Hippocampal formation (tissue), 2 donors: ENCODE measurements at regions not wholly inside any gene's neighbourhood (a gene's known extent, or its start where the extent isn't known, plus 50 kb on each side); places are given as distances from the start of the nearest gene placed in this dataset.
A peak's percentile ranks its signal among the peaks of the same experiment; 100 is the strongest.

Experiments used
- DNase-seq, 2 donors: peaks; one replicate each; lab custom pipeline; 2025; lab: John Stamatoyannopoulos, UW

DNA sequence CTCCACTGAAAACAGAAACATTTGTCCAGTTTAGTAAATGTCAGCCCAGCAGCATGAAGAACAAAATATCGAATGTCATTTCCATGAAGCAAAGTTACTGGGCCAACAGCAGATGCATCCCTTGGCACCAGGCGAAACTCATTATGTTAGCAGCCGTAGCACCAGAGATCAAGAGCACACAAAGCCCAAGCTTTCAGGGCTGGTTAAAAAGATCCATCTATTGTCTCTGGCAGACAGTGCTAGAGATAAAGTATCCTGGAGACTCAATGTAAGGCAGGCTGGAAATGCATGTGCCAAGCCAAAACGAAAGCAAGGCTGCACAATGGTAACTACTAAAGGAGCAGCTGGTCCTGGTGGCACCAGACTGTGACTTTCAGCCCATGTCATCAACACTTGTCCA is 120.3 kb upstream of the PLEKHG7 start:
- peak in 1 of 2 donors; percentile 6 for DNase-seq

DNA sequence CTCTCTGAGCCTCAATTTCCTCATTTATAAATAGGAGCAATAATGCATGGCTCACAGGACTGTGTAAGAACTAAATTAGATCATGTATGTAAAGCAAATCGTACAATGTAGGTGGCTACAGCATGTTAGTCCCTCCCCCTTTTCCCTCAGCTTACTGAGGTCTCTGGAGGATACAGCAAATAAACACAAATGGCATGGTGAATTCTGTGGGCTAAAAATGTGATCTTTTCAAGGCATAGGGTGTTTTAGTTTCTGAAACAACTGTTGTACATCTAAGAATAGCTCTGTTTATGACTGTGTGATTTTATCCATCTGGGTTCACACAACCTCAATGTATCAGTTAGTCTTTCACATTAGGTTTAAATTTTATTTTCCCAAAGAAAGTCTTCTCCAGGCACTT is 121.2 kb upstream of the PLEKHG7 start:
- DNase-seq, result peak in 1 of 2 donors; percentile 2

DNA sequence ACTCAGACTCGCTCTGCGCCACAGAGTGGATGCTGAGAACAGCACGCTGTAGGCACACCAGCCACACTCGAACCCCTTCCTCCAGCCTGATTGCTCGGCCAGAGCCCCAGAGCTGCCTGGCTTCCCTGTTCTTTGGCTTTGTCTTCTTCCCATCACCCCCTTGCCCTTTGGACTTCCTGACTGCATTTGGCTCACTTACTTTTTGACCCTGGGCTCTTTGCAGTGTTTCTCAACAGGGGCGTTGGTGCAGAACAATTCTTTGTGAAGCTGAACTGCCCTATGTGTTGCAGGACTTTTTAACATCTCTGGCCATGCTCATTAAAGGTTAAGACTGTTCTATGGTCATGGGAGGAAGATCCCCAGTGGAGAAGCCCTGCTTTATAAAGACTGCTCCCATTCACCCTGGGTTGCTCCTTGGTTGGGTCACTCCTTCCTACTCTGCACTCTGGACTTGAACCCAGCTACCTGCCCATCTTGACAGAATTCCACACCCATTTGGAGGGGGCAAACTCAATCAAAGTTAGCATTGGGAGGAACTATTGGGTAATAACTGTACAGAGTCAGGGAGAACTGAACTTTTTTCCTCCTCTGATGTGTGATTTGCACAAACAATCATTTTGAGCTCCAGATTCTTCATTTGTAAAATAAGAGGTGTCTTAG is 127.7 kb upstream of the PLEKHG7 start:
- no peak for DNase-seq

DNA sequence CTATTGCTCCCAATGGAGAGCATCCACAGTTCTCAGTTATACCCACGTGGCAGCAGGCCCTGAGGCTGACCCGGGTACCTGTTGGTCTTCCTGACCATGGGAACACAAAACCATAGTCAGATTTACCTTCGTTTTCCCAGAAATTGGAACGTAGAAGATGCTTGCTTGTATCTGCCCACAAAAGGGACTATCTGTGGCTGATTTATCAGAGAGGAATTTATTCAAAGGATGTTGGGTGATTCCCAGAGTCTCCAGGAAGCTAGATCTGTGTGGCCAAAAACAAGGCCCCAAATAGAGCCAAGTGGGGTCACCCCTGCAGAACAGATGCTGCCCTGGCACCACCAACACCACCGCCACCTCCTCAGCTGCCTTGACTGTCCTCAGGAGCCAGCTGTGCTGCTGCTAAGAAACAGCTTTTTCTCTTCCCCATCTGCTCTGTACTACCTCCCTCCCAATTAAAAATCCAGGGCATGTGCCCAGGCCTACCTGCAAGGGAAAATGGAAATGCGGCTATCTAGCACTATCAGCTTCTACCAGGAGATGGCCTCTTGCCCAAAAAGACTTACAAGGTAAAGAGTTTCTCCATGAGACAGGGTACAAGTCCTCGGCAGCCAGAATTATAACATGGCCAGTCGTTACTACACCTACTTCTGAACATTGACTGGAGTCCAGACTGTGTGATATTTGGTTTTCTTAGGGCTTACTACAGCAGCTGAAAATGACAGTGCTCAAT is 128.6 kb upstream of the PLEKHG7 start:
- no peak for DNase-seq

DNA sequence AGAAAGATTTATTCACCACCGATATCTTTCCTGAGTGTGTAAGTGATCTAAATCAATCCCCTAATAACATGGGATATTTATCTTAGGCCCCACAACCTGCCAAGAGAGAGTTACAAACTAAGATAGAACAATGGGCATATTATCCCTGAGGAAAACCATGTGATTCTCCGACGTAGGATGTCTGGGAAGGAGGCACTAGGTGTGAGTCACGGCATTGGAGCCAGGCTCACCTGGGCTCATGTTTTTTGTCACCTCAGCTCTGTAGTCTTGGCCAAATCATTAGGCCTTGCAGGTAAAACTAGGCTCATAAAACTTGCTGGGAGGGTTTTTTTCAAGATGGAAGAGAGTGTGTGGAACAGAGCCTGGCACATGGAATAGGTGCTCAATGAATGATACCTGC is 129.7 kb upstream of the PLEKHG7 start:
- DNase-seq, result no peak

DNA sequence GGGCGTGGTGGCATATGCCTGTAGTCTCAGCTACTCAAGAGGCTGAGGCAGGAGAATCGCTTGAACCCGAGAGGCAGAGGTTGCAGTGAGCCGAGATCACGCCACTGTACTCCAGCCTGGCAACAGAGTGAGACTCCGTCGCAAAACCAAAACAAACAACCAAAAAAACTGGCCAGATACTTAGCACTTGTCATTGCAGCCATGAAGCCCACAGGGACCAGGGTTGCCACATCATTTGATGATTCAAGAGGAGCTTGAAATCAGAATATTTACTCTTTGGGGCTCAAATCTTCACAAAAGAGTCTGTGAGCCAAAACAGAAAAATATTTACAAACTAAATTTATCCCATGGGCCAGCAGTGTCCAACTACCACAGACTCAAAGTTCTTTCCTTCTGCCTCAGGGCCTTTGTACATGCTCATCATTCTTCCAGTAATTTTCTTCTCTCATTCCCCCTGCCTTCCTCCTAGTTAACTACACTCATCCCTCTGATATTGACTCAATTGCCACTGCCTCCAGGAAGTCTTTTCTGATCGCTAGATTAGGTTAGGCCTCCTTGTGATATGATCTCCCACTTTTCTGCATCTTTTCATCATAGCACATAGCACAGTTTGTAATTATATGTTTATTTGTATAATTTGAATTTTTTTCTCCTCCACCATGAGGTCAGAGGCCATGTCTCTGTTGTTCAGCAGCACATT is 130.8 kb upstream of the PLEKHG7 start:
- DNase-seq, result no peak

DNA sequence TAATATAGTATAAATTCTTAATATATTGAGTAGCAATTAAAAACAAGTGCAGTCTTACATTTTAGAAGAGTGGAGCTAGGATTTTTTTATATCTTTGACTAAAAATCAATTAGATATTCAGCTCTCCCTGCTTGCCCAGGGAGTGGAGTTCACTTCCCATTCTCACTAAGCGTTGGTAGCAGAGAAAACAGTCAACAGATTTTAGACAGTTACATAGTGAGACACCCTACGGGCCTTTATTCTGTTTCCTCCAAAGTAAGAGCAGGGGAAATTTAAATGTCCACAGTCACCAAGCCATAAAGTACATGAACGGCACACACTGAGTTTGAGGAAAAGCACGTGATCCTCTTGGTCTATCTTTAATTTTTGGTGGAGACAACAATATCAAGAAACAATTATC is 131.6 kb upstream of the PLEKHG7 start:
- no peak for DNase-seq

DNA sequence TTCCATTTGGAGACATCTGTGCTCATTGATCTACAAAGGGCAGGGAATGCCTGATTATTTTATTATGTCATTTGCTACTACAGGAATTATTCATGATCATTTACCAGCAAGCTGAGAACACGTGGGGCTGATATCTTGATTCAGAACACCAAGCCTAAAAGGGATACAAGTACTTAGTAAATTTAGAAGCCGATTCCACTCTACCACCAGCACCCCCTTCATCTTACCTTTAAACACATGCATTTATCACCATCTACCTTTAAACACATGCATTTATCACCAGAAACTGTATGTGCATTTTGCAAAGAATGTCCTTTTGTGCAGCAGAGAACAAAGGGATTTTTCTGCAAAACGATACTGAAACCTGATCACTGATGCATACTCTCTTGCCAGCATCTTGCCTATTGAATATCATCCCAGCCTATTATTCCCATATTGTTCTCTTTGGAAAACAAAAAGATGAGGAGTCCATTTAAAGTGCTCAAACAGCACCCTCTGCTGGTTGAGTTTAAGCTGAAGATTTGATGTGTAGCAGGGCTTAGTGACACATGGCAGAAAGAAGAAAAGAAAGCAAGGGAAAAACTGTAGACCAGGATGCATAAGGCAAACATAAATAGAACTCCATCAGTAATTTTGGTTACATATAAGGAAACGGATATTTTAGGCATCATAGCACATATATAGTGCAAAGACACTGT is 132.6 kb upstream of the PLEKHG7 start:
- peak; percentile 62 to 81 for DNase-seq

DNA sequence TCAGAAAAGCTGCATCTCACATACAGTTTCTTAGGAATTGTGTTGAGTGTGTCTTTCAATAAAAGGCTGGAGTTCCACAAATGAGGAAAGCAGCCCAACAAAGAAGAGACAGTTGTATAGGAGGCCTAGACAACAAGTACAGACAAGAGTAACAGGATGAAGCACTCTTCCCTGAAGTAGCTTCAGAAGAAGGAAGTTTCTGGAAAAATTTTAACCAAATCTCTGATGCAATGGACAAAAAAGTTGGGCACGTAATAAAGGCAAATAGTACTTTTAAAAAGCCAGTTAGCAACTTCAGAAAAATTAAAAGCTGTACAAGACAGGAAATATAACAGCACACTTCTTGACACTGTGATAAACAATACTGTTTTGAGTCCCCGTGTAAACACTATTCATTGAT is 134.1 kb upstream of the PLEKHG7 start:
- no peak for DNase-seq

DNA sequence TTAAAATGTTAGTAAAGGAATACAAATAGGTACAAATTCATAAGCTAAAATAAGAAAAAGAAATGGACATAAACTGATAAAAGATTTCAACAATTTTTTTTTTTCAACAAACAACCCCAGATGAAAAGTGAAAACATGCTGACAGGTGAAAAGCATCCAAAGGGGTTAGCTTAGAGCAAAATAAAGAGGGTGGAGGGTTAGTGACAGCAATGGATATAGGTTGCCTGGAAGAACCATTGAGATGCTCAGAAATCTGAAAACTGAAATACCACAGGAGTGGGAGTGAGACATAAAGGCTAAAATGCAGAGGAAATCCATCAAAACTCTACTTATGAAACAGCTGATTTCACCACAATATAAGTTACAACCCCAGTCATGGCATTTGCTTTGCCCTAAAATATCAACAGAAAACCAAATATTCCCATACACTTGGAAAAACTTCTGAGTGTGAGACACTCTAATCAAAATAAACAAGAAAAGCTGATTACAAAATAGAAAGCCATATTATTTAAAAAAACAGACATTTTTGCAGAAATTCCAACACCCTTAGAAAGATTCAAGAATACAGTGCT is 136.3 kb upstream of the PLEKHG7 start:
- no peak for DNase-seq

DNA sequence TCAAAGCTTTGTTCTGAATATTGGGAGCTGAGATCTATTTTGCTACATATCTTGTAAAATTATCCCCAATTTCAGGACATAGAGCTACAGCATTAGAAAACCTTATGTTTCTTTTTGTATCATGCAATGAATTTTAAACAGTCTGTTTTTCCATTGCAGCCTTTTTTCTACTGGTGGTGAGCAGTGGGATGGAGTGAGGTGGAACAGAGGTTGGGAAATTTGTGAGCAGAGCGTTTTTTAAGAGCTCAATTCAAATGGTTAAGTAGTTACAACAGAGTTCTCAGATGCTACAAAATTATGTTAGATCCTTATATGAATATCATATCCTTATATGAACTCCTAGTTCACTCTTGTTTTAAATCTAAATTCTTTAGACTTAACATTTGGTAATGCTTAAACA is 139.0 kb upstream of the PLEKHG7 start:
- DNase-seq, result no peak

DNA sequence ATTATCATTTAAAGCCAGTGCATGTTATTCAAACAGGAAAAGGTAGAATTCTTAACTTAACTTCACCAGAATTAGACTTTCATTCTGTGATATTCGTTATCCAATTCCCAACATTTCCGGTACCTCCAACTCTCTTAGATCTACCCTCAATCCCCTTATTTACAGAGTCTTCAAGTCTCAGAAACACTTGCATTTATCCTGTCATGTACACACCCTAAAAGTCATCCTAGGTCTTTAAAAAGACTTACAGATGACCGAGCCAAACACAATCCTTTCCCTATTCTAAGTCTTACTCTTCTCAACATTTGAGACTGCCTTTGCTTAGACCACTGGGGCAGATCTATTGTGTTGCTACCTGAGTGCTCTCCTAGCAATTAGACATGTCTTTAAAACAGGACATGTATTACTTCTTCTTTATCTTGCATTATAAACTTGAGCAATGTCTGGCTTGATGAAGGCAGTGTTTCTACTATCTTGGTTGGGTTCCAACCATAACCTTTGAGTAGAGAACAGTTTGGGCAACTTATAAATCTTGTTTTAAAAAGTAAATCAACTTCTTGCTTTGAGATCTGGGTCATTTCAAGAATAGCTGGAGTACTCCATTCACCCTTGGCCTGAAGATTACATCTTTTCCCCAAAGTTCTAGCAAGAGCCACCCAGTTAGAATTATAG is 140.6 kb upstream of the PLEKHG7 start:
- no peak for DNase-seq

DNA sequence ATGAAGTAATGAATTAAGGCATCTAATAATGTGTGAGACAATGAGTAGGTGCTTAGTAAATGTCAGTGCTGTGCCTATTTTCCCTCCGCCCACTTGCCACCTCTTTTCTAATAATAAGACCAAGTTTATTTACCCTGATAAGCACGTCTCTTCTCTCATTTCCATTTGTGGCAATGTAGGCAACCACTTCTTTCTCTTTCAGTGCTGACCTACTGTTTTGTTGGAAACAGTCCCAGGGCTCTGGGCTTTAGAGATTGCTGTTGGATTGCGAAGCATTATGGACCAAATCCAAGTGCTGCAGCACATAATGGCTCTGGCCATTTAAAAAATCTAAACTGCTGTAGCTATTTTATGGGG is 141.3 kb upstream of the PLEKHG7 start:
- DNase-seq, result no peak

DNA sequence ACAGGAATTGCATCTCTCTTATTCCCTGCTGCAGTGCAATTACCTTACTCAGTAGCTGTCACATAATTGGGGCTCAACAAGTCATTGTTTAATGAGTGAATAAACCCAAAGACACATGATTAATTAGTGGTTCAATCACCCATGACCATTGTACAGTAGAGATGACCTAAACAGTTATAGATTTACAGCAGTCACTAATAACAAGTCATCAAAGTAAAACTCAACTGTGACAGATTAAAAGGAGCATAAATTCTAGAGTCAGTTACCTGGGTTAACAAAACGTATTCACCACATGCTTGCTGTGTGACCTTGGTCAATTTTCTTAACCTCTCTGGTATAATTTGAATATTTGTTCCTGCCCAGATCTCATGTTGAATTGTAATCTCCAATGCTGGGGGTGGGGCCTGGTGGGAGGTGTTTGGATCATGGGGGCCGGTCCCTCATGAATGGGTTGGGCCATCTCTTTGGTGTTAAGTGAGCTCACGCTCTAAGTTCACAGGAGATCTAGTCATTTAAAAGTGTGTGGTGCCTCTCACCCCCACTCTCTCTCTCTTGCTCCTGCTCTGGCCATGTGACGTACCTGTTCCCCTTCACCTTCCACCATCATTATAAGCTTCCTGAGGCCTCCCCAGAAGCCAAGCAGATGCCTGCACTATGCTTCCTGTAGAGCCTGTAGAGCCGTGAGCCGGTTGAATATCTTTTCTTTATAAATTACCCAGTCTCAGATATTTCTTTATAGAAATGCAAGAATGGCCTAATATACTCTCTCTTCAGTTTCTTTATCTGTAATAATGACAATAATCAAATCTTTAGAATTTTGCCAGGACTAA is 141.9 kb upstream of the PLEKHG7 start:
- no peak for DNase-seq

DNA sequence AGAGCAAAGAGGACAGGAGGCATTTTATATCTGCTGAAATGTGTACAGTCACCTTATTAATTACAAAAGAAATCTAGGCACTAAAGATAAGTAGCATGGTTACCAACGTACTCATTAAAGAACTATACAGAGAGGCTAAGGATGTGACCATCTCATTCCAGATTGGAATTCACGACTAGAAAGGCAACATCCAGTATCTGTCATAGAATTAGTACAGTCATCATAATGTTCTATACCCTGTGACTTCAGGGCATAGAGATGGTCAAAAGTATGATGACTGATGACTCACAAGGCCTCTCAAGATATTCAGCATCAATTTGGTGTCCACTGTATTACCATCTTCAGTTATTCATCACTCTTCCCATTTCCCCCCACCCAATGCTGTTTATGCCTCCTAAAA is 144.0 kb upstream of the PLEKHG7 start:
- no peak for DNase-seq

DNA sequence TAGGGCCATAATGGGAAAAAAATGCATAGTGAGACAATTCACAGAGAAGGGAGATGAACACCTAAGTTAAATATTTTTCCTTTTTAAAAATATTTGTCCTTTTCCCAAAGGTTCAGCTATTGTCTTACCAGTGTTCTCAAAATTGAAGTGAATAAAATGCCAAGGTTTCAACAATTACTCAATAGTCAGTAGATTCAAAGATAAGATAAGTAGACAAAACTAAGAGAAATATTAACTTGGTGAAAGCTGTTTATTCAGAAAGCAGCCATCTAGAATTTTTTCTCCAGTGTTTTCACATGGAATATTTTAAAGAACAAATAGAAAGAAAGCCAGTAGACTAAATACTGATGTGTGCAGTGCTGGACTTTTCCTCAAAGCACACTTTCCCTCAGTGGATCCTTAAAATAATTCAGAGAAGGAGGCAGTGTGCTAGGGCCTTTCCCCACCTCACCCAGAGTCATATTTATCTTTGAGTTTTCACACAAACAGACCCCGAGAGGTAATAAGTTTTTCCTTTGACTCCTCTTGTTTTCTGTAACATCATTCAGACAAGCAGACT is 144.5 kb upstream of the PLEKHG7 start:
- DNase-seq, result no peak

DNA sequence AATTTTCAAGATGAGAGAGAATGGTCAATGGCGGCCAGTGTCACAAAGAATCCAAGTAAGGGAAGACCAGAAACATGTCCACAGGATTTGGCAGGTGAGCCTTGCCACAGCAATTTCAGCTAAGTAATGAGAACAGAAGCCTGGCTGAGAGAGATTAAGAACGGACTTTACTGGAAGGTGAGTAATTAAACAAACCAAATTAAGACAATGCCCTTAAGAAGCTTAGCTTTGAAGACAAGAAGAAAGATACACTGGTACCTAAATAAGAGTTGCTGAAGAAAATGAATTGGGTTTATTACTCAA is 145.4 kb upstream of the PLEKHG7 start:
- no peak for DNase-seq

DNA sequence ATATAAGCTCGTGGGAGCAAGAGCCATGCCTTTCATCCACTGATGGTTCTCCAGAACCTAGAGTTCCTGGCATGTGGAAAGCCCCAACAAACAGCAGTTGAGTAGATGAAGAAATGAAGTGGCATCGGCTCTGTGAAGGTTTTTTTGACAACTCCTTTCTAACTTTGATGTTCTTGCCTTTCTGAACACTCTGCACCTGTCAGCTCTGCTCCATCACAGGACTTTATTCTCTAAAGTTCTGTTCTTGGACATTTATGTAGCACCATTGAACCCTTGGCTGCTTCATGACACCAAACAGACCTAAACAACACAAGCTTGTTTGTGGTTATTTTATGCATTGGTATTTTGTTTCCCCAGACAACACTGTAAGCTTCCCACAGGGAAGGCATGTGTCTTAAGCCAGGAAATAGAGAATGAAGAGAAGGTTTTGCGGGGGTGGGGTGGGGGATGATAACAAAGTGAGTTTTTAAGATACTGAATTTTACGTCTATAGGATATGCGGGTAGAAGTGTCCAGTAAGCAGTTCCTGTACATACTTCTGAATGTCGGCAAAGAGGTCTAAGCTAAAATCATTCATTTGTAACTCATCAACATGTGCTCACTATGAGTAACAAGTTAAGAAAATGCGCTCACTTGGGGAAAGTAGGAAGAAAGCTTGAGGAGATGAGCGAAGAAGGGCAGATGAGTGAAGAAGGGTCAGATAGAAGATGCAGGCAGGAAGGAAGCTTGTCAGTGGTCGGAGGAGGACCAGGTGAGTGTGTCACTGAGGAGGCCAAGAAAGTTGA is 146.0 kb upstream of the PLEKHG7 start:
- no peak for DNase-seq

DNA sequence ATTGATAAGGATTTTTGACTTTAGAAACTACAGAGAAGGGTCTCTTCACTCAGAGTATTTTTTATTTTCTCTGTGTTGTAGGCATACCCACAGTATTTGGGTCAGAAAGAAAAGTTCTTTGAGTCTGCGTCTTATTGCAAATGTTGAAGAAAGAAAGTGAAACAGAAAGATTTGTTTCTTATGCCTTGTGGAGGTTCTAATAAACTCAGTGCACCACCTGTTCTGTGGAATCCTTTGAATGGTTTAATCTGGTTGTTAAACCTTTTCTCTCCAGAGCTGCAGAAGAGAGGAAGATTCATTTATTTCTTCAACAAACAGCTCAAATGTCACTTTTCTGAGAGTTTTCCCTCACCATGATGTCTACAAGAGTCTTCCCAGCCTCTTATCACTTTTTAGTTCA is 146.6 kb upstream of the PLEKHG7 start:
- no peak for DNase-seq
